Activated naive CD4-positive, alpha-beta T cell treated with anti-CD3 and anti-CD28 coated beads for 36 hours (primary cell): ENCODE measurements at regions not wholly inside any gene's neighbourhood (a gene's known extent, or its start where the extent isn't known, plus 50 kb on each side); places are given as distances from the start of the nearest gene placed in this dataset.

Experiments
- CTCF ChIA-PET: fragments of 350-600 bp; sonication (Branson Sonifier 250); formaldehyde crosslinking; loops from one replicate; lab custom pipeline; 2021; ENCODE audit warnings: antibody characterized with exemption; lab: Charles Lee
- DNase-seq: peaks from one replicate; pipeline ENCODE4 v3.0.0-alpha.2; 2020
- H3K27ac Mint-ChIP-seq: one replicate; pipeline ENCODE4 v1.8.0; 2021; ENCODE audit warnings: mild to moderate bottlenecking, mixed read lengths
- H3K27me3 Mint-ChIP-seq: one replicate; pipeline ENCODE4 v1.8.0; 2021; ENCODE audit warnings: low read depth, mixed read lengths
- H3K36me3 Mint-ChIP-seq: one replicate; pipeline ENCODE4 v1.8.0; 2021; ENCODE audit warnings: low read depth, mixed read lengths
- H3K4me1 Mint-ChIP-seq: one replicate; pipeline ENCODE4 v1.8.0; 2021; ENCODE audit warnings: low read depth, mixed read lengths
- H3K4me3 Mint-ChIP-seq: one replicate; pipeline ENCODE4 v1.8.0; 2021; ENCODE audit warnings: mild to moderate bottlenecking, moderate library complexity, mixed read lengths
- H3K9me3 Mint-ChIP-seq: one replicate; pipeline ENCODE4 v1.8.0; 2021; ENCODE audit warnings: mixed read lengths
- intact Hi-C: fragments of 100-400 bp; cut with micrococcal nuclease; formaldehyde crosslinking; loops from one replicate; pipeline ENCODE4 v1.15.1; 2023

GRCh38 chr7:93048136-93048930, 69.4 kb downstream of the SAMD9 start:
- CTCF ChIA-PET: interaction anchor here (0.6 to 0.7 kb wide), 2 partner anchors 173 to 281 kb away, joined by 3 read pairs; no protein-coding TSS in a partner anchor
- intact Hi-C loops: no loop called here
- Mint-ChIP-seq H3K27ac (no peak overlapping the region), H3K27me3 (peaks cover 5% of the 10 kb centered on the region), H3K9me3 (no peaks in the 10 kb centered on the region), H3K4me1 (peaks cover 3% of the 10 kb centered on the region), H3K36me3 (no peaks in the 10 kb centered on the region), H3K4me3 (no peak overlapping the region)
- no peak for DNase-seq

GRCh38 chr7:93047514-93048099, 70.2 kb downstream of the SAMD9 start:
- peaks cover 5% of the 10 kb centered on the region for H3K27me3 Mint-ChIP-seq
- CTCF ChIA-PET: interaction anchor here (0.6 to 0.7 kb wide), 2 partner anchors 86 to 281 kb away, joined by 3 read pairs; no protein-coding TSS in a partner anchor
- DNase-seq: no peak
- intact Hi-C loops: no loop called here
- H3K36me3 Mint-ChIP-seq: no peaks in the 10 kb centered on the region
- peaks cover 3% of the 10 kb centered on the region for H3K4me1 Mint-ChIP-seq
- H3K4me3 Mint-ChIP-seq: no peak overlapping the region
- H3K27ac Mint-ChIP-seq: no peak overlapping the region
- H3K9me3 Mint-ChIP-seq: no peaks in the 10 kb centered on the region

- CTCF ChIA-PET: no interaction called here
- DNase-seq: no peak
- Mint-ChIP-seq H3K4me1 (peaks cover 3% of the 10 kb centered on the region), H3K36me3 (no peaks in the 10 kb centered on the region), H3K27ac (no peak overlapping the region), H3K9me3 (no peaks in the 10 kb centered on the region), H3K4me3 (no peak overlapping the region), H3K27me3 (peaks cover 5% of the 10 kb centered on the region)
- intact Hi-C loops: no loop called here
Measured at GRCh38 chr7:93046641-93047040, 71.1 kb downstream of the SAMD9 start.

GRCh38 chr7:93044147-93044810, 73.5 kb downstream of the SAMD9 start:
- Mint-ChIP-seq H3K4me1 (peaks cover 3% of the 10 kb centered on the region), H3K4me3 (no peak overlapping the region), H3K27me3 (peaks cover 5% of the 10 kb centered on the region), H3K9me3 (no peaks in the 10 kb centered on the region), H3K27ac (no peak overlapping the region), H3K36me3 (no peaks in the 10 kb centered on the region)
- intact Hi-C loops: no loop called here
- no peak for DNase-seq
- CTCF ChIA-PET: interaction anchor here (0.6 to 0.8 kb wide), 2 partner anchors 12 to 865 kb away, joined by 3 to 4 read pairs; partner anchors contain the start of gene LRRD1

GRCh38 chr7:93043385-93043985, 74.3 kb downstream of the SAMD9 start:
- no peaks in the 10 kb centered on the region for H3K9me3 Mint-ChIP-seq
- H3K4me3 Mint-ChIP-seq: no peak overlapping the region
- CTCF ChIA-PET: interaction anchor here (0.6 to 0.8 kb wide), 2 partner anchors 11 to 864 kb away, joined by 3 to 4 read pairs; partner anchors contain the start of gene LRRD1
- H3K27me3 Mint-ChIP-seq: peaks cover 5% of the 10 kb centered on the region
- H3K36me3 Mint-ChIP-seq: no peaks in the 10 kb centered on the region
- H3K27ac Mint-ChIP-seq: no peak overlapping the region
- peaks cover 4% of the 10 kb centered on the region for H3K4me1 Mint-ChIP-seq
- intact Hi-C loops: no loop called here
- DNase-seq: no peak

- peaks cover 3% of the 10 kb centered on the region for H3K9me3 Mint-ChIP-seq
- no peaks in the 10 kb centered on the region for H3K36me3 Mint-ChIP-seq
- DNase-seq: no peak
- no peak overlapping the region for H3K4me3 Mint-ChIP-seq
- CTCF ChIA-PET: no interaction called here
- H3K4me1 Mint-ChIP-seq: peaks cover 26% of the 10 kb centered on the region
- H3K27me3 Mint-ChIP-seq: peaks cover 5% of the 10 kb centered on the region
- no peak overlapping the region for H3K27ac Mint-ChIP-seq
- intact Hi-C loops: no loop called here
Measured at GRCh38 chr7:93040355-93040754, 77.4 kb downstream of the SAMD9 start.

GRCh38 chr7:93039786-93040185, 78.0 kb downstream of the SAMD9 start:
- H3K36me3 Mint-ChIP-seq: no peaks in the 10 kb centered on the region
- CTCF ChIA-PET: no interaction called here

GRCh38 chr7:93039282-93039681, 78.5 kb downstream of the SAMD9 start:
- Mint-ChIP-seq H3K27me3 (peaks cover 5% of the 10 kb centered on the region), H3K27ac (no peak overlapping the region), H3K36me3 (no peaks in the 10 kb centered on the region), H3K4me3 (no peak overlapping the region), H3K9me3 (peaks cover 3% of the 10 kb centered on the region), H3K4me1 (peaks cover 22% of the 10 kb centered on the region)
- CTCF ChIA-PET: no interaction called here
- DNase-seq: no peak
- intact Hi-C loops: no loop called here

More at GRCh38 chr7:93039786-93040185, 78.0 kb downstream of the SAMD9 start:
- no peak overlapping the region for H3K4me3 Mint-ChIP-seq
- intact Hi-C loops: no loop called here
- H3K9me3 Mint-ChIP-seq: peaks cover 3% of the 10 kb centered on the region
- H3K27me3 Mint-ChIP-seq: peaks cover 5% of the 10 kb centered on the region
- no peak for DNase-seq
- H3K4me1 Mint-ChIP-seq: peaks cover 26% of the 10 kb centered on the region
- no peak overlapping the region for H3K27ac Mint-ChIP-seq

GRCh38 chr7:93036807-93037206, 81.0 kb downstream of the SAMD9 start:
- H3K4me3 Mint-ChIP-seq: no peak overlapping the region
- H3K27me3 Mint-ChIP-seq: no peaks in the 10 kb centered on the region
- CTCF ChIA-PET: interaction anchor here (0.6 to 1.8 kb wide), 5 partner anchors 12 to 854 kb away, joined by 3 to 5 read pairs (median 3); no protein-coding TSS in a partner anchor
- H3K36me3 Mint-ChIP-seq: no peaks in the 10 kb centered on the region
- DNase-seq: peak; percentile 74
- H3K4me1 Mint-ChIP-seq: peaks cover 22% of the 10 kb centered on the region
- H3K27ac Mint-ChIP-seq: peak overlapping the region; percentile 59
- intact Hi-C loops: loop anchor here (1.0 kb wide), 14 partner anchors 12 to 509 kb away; partner anchors contain the start of genes PEX1, RBM48 and VPS50
- H3K9me3 Mint-ChIP-seq: peaks cover 11% of the 10 kb centered on the region

GRCh38 chr7:93036149-93036640, 81.6 kb downstream of the SAMD9 start:
- Mint-ChIP-seq H3K4me1 (peaks cover 22% of the 10 kb centered on the region), H3K4me3 (no peak overlapping the region), H3K27me3 (no peaks in the 10 kb centered on the region), H3K36me3 (no peaks in the 10 kb centered on the region), H3K27ac (peak overlapping the region; percentile 59), H3K9me3 (peaks cover 14% of the 10 kb centered on the region)
- no peak for DNase-seq
- CTCF ChIA-PET: interaction anchor here (0.8 to 1.8 kb wide), 4 partner anchors 11 to 426 kb away, joined by 3 to 5 read pairs (median 4); no protein-coding TSS in a partner anchor
- intact Hi-C loops: loop anchor here (1.0 kb wide), 5 partner anchors 11 to 508 kb away; partner anchors contain the start of genes PEX1 and RBM48

GRCh38 chr7:93031795-93032194, 86.0 kb downstream of the SAMD9 start:
- H3K9me3 Mint-ChIP-seq: peaks cover 16% of the 10 kb centered on the region
- CTCF ChIA-PET: no interaction called here
- H3K4me3 Mint-ChIP-seq: no peak overlapping the region
- no peak for DNase-seq
- H3K36me3 Mint-ChIP-seq: no peaks in the 10 kb centered on the region
- intact Hi-C loops: no loop called here
- peaks cover 5% of the 10 kb centered on the region for H3K27me3 Mint-ChIP-seq
- H3K27ac Mint-ChIP-seq: no peak overlapping the region
- H3K4me1 Mint-ChIP-seq: peaks cover 12% of the 10 kb centered on the region
